B cell (primary cell): ENCODE measurements at regions not wholly inside any gene's neighbourhood (a gene's known extent, or its start where the extent isn't known, plus 50 kb on each side); places are given as distances from the start of the nearest gene placed in this dataset.

Experiments
- CTCF ChIP-seq: fragments of 200-600 bp; IDR thresholded peaks from one replicate; pipeline ENCODE4 v1.8.0; 2022; ENCODE audit warnings: antibody characterized with exemption, mild to moderate bottlenecking
- EZH2 ChIP-seq: IDR thresholded peaks from 2 replicates; pipeline ENCODE4 v1.6.1; 2012; ENCODE audit warnings: borderline replicate concordance, low read depth, mild to moderate bottlenecking, moderate library complexity, low read length; ENCODE audit not compliant: insufficient read depth, poor library complexity, severe bottlenecking

- TF ChIP-seq CTCF (no peak), EZH2 (no peak)
These were observed 768.8 kb upstream of the TBX3 start for GRCh38 chr12:115452751-115453281.
